Peyer's patch (tissue), 4 donors: ENCODE measurements at regions not wholly inside any gene's neighbourhood (a gene's known extent, or its start where the extent isn't known, plus 50 kb on each side); places are given as distances from the start of the nearest gene placed in this dataset.

Source experiments
- DNase-seq, 3 donors: peaks; one replicate each; pipeline ENCODE4 v3.0.0-alpha.2; 2017 to 2019
- H3K27ac ChIP-seq, 4 donors: fragments of 200-600 bp; sonication (generic); one replicate each; pipeline ENCODE4 v1.5.1; 2016 to 2019
- H3K27me3 ChIP-seq, 2 donors: fragments of 200-600 bp; sonication (generic); one replicate each; pipeline ENCODE4 v1.5.1; 2019
- H3K36me3 ChIP-seq, 3 donors: fragments of 200-600 bp; sonication (generic); one replicate each; pipeline ENCODE4 v1.5.1; 2016 to 2019
- H3K4me1 ChIP-seq, 4 donors: fragments of 200-600 bp; sonication (generic); one replicate each; pipeline ENCODE4 v1.5.1; 2016 to 2019
- H3K4me3 ChIP-seq, 4 donors: fragments of 200-600 bp; sonication (generic); 1 replicate in 3 of 4; 2 replicates in 1 of 4; pipeline ENCODE4 v1.5.1; 2016 to 2019; ENCODE audit warnings: mild to moderate bottlenecking in 1 of 4
- H3K9me3 ChIP-seq, 4 donors: fragments of 200-600 bp; sonication (generic); one replicate each; pipeline ENCODE4 v1.5.1; 2016 to 2019; ENCODE audit warnings: mild to moderate bottlenecking in 1 of 4
- POLR2A ChIP-seq, 2 donors: fragments of 450-650 bp; IDR thresholded peaks; one replicate each; pipeline ENCODE4 v1.5.1; 2017; ENCODE audit warnings: antibody characterized with exemption in 2 of 2, mild to moderate bottlenecking in 2 of 2, moderate library complexity in 2 of 2
- TF ChIP-seq, protein P1 (sequence below), 6 experiments: fragments of 450-650 bp in 4 of 6; fragments of 200-600 bp in 2 of 6; sonication (generic) in 1 of 6; IDR thresholded peaks; one replicate each; pipeline ENCODE4 v1.5.1; 2017 to 2019; ENCODE audit warnings: antibody characterized with exemption in 6 of 6, mild to moderate bottlenecking in 3 of 6, moderate library complexity in 1 of 6

DNA sequence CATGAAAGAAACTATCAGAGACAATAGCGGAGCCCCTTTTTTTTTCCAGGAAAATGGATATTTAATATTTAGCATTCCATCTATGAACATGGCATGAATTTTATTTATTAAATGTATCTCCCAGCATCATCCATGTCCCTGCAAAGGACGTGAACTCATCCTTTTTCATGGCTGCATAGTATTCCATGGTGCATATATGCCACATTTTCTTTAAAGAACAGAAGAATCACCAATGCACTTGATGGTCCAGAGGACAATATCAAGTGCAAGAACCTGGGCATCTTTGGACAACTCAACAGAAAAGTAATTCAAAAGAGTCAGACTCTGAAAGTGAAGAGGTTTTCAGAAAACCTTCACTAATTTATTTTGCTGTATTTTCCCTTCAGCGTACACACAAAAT, 133.0 kb upstream of the SLC7A14 start:
- H3K36me3 ChIP-seq = no peaks in the 10 kb centered on the region
- DNase-seq = no peak
- peaks cover 0 to 4% (median 0%) of the 10 kb centered on the region in 4 donors for H3K9me3 ChIP-seq
- H3K27ac ChIP-seq = no peak overlapping the region
- TF ChIP-seq POLR2A (IDR thresholded peaks at IDR 0.05) = no peak
- TF ChIP-seq, protein P1, sequence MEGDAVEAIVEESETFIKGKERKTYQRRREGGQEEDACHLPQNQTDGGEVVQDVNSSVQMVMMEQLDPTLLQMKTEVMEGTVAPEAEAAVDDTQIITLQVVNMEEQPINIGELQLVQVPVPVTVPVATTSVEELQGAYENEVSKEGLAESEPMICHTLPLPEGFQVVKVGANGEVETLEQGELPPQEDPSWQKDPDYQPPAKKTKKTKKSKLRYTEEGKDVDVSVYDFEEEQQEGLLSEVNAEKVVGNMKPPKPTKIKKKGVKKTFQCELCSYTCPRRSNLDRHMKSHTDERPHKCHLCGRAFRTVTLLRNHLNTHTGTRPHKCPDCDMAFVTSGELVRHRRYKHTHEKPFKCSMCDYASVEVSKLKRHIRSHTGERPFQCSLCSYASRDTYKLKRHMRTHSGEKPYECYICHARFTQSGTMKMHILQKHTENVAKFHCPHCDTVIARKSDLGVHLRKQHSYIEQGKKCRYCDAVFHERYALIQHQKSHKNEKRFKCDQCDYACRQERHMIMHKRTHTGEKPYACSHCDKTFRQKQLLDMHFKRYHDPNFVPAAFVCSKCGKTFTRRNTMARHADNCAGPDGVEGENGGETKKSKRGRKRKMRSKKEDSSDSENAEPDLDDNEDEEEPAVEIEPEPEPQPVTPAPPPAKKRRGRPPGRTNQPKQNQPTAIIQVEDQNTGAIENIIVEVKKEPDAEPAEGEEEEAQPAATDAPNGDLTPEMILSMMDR (IDR thresholded peaks at IDR 0.05) = no peak
- H3K4me3 ChIP-seq = no peak overlapping the region
- H3K27me3 ChIP-seq = no peaks in the 10 kb centered on the region
- peaks cover 0 to 6% (median 0%) of the 10 kb centered on the region in 4 donors for H3K4me1 ChIP-seq

DNA sequence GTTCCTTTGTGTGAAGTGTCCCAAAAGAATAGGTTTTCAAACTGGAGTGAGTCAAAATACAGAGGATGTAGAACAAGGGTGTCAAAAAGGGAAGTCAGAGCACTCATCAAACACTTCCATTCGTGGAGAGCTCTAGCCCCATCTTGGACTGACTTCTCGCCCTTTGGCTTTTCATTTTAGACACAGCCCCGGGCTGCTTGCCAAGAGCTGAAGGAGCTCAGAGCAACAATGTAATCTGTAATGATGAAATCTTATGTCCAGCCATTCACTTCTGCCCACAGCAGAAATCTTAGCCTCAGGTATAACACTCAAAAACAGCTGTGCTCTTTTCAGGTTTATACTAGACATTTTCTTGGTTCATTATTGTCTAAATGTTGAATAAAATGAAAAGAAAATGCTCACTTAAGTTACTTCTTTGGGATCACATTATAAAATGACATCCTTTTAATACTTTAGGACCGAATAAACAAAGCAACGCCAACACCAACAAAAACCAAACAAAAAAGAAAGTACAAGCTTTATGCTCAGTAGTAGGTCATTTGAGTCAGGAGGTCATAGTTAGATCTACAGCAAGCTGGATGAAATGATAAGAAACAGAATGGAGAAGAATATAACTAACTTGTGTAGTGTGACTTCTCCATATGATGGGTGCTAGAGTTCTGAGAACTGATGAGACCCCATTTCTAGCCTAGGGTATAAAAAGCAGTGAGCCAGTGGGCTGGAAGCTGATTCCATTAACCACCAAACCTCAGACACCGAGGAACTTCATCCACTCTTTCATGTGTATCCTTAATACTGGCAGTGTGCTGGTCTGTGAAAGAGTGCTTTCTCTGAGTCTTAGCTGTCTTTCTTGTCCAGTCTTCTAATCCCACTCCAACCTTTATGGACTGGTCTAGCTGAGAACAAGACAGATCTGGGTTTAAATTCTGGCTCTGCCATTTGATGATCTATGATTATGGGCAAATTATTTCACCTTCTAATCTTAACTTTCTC, 131.8 kb upstream of the SLC7A14 start:
- Histone ChIP-seq H3K36me3 (no peaks in the 10 kb centered on the region), H3K4me3 (no peak overlapping the region), H3K4me1 (no peaks in the 10 kb centered on the region), H3K27ac (no peak overlapping the region), H3K27me3 (no peaks in the 10 kb centered on the region), H3K9me3 (peaks cover 0 to 4% (median 0%) of the 10 kb centered on the region in 4 donors)
- no peak for TF ChIP-seq POLR2A (IDR thresholded peaks at IDR 0.05)
- TF ChIP-seq, protein P1 (IDR thresholded peaks at IDR 0.05) = no peak
- DNase-seq = no peak

DNA sequence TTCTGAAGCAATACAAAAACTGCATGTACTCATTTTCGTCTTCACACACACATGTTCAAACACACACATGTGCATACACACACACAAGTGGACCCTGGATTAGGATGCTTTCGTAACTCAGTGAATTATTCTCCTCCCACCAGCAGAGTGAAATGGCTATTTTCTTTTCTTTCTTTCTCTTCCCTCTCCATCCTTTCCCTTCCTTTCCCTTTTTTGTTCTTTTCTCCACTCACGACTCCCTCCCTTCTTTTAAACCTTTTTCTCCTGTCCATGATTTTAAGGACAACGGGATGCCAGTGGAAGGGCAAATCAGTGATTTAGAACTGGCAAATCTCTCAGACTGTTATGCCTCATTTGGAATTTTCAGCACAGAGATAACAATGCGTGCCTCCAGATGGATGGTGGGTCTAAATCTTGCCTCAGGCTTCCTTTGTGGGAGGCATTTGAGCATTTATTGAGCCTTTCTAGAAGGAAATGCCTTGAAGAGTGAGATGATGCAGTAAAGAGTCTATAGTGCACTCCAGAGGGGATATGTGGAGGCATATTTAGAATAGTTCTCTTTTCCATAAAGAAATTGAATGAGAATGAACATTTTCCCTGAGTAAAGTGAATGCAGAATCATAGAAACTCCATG, 130.4 kb upstream of the SLC7A14 start:
- no peak for DNase-seq
- Histone ChIP-seq H3K27ac (no peak overlapping the region), H3K4me1 (no peaks in the 10 kb centered on the region), H3K4me3 (no peak overlapping the region), H3K36me3 (no peaks in the 10 kb centered on the region), H3K27me3 (no peaks in the 10 kb centered on the region), H3K9me3 (peaks cover 0 to 4% (median 0%) of the 10 kb centered on the region in 4 donors)
- TF ChIP-seq, protein P1 (IDR thresholded peaks at IDR 0.05) = no peak
- TF ChIP-seq POLR2A (IDR thresholded peaks at IDR 0.05) = no peak

DNA sequence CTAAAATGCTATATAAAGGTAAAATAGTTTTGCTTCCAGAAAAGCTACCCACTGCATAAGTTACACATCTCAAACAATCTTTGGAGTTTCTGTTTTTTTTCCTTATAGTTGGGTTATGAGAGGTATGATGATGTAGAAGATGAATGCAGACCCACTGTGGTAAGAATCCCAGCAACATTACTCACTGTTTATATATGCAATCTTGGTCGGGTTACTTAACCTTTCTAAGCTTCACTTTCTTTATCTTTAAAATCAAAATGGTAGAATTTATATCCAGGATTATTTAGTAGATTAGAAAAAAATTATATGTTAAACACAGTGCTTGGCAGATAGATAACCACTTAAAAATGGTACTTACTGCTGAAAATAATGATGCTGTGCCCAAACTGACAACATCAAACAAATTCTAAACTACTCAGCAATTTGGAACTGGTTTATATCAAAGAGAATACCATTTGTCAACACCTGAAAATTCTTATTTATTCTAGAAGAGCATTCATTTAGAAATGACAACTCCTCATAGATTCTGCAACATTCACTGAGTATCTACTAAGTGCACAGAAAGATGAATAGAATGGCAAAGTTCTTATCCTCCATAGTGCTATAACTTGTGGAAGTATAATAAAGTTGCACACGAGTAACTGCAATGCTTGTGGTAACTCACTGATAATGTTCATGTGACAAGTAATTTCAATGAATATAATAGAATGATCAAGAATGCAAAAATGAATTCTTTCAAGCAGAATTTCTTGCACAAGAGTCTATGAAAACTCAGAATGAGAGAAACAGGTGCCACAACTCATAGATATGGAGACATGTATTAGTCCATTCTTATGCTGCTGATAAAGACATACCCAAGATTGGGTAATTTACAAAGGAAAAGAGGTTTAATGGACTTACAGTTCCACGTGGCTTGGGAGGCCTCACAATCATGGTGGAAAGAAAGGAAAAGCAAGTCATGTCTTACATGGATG, 129.0 kb upstream of the SLC7A14 start:
- H3K27me3 ChIP-seq = no peaks in the 10 kb centered on the region
- no peak overlapping the region for H3K4me3 ChIP-seq
- peaks cover 0 to 4% (median 0%) of the 10 kb centered on the region in 4 donors for H3K9me3 ChIP-seq
- H3K36me3 ChIP-seq = no peaks in the 10 kb centered on the region
- TF ChIP-seq POLR2A (IDR thresholded peaks at IDR 0.05) = no peak
- TF ChIP-seq, protein P1 (IDR thresholded peaks at IDR 0.05) = no peak
- DNase-seq = no peak
- no peak overlapping the region for H3K27ac ChIP-seq
- H3K4me1 ChIP-seq = no peaks in the 10 kb centered on the region

DNA sequence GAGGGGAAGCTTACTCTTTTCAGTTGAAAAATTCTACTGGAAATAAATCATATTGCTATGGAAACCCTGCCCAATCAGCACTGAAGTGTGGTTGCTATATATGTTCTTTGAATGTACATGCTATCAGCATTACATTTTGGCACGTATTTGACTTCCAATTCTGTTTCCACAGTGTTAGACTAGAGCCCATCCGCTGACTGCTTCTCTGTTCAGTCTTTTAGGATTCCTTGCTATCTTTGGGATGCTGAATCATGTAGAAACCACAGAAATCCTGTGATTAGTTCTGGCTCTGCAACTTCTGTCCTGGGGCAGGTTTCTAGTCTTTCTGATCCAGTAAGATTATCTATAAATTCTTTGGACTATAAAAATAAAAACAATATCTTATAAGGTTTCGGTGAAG, 128.2 kb upstream of the SLC7A14 start:
- Histone ChIP-seq H3K4me3 (no peak overlapping the region), H3K27me3 (no peaks in the 10 kb centered on the region), H3K9me3 (peaks cover 0 to 10% (median 0%) of the 10 kb centered on the region in 4 donors), H3K4me1 (no peaks in the 10 kb centered on the region), H3K36me3 (no peaks in the 10 kb centered on the region), H3K27ac (no peak overlapping the region)
- no peak for TF ChIP-seq POLR2A (IDR thresholded peaks at IDR 0.05)
- no peak for DNase-seq
